NT2/D1 (cell line): ENCODE measurements at regions not wholly inside any gene's neighbourhood (a gene's known extent, or its start where the extent isn't known, plus 50 kb on each side); places are given as distances from the start of the nearest gene placed in this dataset.

Experiments
- DNase-seq: peaks from one replicate; pipeline ENCODE4 v3.0.0-alpha.2; 2011; ENCODE audit warnings: low read depth, low spot score
- H3K27me3 ChIP-seq: 2 replicates; pipeline ENCODE4 v1.6.0; 2011; ENCODE audit warnings: mild to moderate bottlenecking; ENCODE audit not compliant: insufficient read length, insufficient read depth
- H3K36me3 ChIP-seq: 2 replicates; pipeline ENCODE4 v1.6.1; 2011; ENCODE audit warnings: mild to moderate bottlenecking, low read length, mixed read lengths; ENCODE audit not compliant: insufficient read depth, insufficient read length
- H3K4me1 ChIP-seq: 2 replicates; pipeline ENCODE4 v1.5.1; 2011; ENCODE audit not compliant: insufficient read depth, insufficient read length
- H3K4me3 ChIP-seq: 2 replicates; pipeline ENCODE4 v1.5.1; 2011; ENCODE audit warnings: low read depth; ENCODE audit not compliant: insufficient read length
- H3K9ac ChIP-seq: 2 replicates; pipeline ENCODE4 v1.6.0; 2011; ENCODE audit warnings: low read depth; ENCODE audit not compliant: insufficient read length
- H3K9me3 ChIP-seq: 2 replicates; pipeline ENCODE4 v1.5.1; 2011; ENCODE audit warnings: mild to moderate bottlenecking, low read length; ENCODE audit not compliant: insufficient read depth
- SUZ12 ChIP-seq: IDR thresholded peaks from 2 replicates; pipeline ENCODE4 v1.6.1; 2011; ENCODE audit not compliant: insufficient read length, insufficient read depth; ENCODE audit errors: extremely low read depth
- YY1 ChIP-seq: IDR thresholded peaks from 2 replicates; pipeline ENCODE4 v1.6.1; 2011; ENCODE audit not compliant: insufficient read length, insufficient read depth
- ZNF274 ChIP-seq: IDR thresholded peaks from 2 replicates; pipeline ENCODE4 v1.6.1; 2011; ENCODE audit warnings: mild to moderate bottlenecking, low read depth, low read length

DNA sequence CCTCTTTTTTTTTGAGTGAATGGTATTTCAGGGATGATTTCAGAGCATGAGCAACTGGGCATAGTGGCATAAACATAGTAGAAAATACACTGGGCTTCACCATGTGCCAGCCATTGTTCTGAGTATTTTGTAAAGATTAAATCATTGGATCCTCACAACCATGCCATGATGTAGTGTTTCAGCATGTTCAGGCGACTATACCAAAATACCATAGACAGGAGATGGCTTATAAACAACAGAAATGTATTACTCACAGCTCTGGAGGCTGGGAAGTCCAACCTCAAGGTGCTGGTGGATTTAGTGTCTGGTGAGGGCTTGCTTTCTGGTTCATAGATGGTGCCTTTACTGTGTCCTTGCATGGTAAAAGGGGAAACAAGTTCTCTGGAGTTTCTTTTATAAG, 101.5 kb upstream of the KL start:
- H3K27me3 ChIP-seq = no peaks in the 10 kb centered on the region
- H3K36me3 ChIP-seq = no peaks in the 10 kb centered on the region
- H3K9me3 ChIP-seq = no peaks in the 10 kb centered on the region
- H3K4me1 ChIP-seq = no peaks in the 10 kb centered on the region
- H3K9ac ChIP-seq = no peak overlapping the region
- no peak overlapping the region for H3K4me3 ChIP-seq
- no peak for TF ChIP-seq YY1
- no peak for TF ChIP-seq SUZ12
- TF ChIP-seq ZNF274 = no peak
- DNase-seq = no peak

DNA sequence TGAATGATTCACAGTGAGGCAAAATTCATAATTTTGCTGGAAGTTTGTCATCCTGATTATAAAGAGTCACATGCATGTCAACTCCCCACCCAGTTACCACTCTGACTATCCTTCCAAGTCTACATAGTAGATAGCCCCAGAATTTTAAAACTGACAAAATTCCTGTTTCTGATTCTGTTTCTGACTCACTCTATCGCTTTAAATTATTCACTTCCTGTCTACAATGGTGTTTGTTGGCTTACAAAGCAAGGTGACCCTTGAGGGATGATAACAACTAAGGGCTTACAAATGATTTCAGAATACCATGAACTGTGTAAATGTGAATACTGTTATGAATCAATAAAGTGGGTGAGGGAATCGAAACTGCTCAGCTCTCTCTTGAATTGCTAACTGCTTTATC, 98.7 kb upstream of the KL start:
- H3K36me3 ChIP-seq = no peaks in the 10 kb centered on the region
- no peak overlapping the region for H3K4me3 ChIP-seq
- no peak for TF ChIP-seq ZNF274
- no peak for TF ChIP-seq YY1
- TF ChIP-seq SUZ12 = no peak
- no peaks in the 10 kb centered on the region for H3K9me3 ChIP-seq
- no peak overlapping the region for H3K9ac ChIP-seq
- H3K4me1 ChIP-seq = no peaks in the 10 kb centered on the region
- no peaks in the 10 kb centered on the region for H3K27me3 ChIP-seq
- no peak for DNase-seq

DNA sequence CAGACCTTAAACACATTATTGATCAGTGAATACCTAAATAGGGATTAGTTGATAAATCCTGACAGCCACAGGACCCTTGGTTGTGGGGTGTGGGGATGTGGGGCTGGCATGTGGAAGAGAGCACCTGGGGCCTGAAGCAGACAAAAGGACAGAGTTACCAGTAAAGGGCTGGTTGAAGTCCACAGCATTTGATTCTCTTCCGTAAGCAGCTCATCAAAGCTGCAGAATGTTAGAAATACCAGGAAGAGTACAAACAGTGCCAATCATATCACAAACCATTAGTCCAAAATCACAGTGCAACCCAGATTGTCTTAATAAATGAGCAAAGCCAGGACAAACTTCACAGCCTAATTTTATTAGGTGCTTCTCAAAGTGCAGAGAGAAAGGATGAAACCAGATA, 92.5 kb upstream of the KL start:
- no peak overlapping the region for H3K9ac ChIP-seq
- no peak for TF ChIP-seq ZNF274
- no peak for TF ChIP-seq YY1
- no peak for TF ChIP-seq SUZ12
- H3K36me3 ChIP-seq = no peaks in the 10 kb centered on the region
- H3K9me3 ChIP-seq = no peaks in the 10 kb centered on the region
- no peak for DNase-seq
- no peaks in the 10 kb centered on the region for H3K27me3 ChIP-seq
- H3K4me3 ChIP-seq = no peak overlapping the region
- no peaks in the 10 kb centered on the region for H3K4me1 ChIP-seq

GRCh38 chr13:32924886-32925285, 91.3 kb upstream of the KL start:
- TF ChIP-seq SUZ12 = no peak
- TF ChIP-seq ZNF274 = no peak
- no peak for TF ChIP-seq YY1
- H3K4me1 ChIP-seq = no peaks in the 10 kb centered on the region
- no peak overlapping the region for H3K4me3 ChIP-seq
- no peaks in the 10 kb centered on the region for H3K9me3 ChIP-seq
- H3K9ac ChIP-seq = no peak overlapping the region
- no peak for DNase-seq
- no peaks in the 10 kb centered on the region for H3K36me3 ChIP-seq
- H3K27me3 ChIP-seq = no peaks in the 10 kb centered on the region

DNA sequence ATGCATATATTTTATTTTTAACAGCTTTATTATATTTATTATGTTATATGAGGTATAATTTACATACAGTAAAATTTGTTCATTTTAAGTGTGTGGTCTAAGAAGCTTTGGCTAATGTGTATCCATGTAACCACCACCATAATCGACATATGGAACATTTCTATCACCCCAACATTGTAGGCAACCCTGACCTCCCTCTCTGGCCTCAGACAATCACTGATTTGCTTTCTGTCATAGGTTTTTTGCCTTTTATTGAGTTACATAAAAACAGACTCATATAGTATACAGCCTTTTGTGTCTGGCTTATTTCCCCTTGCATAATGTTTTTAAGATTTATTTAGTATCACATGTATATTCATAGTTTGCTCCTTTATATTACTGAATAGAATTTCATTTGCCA, 90.7 kb upstream of the KL start:
- Histone ChIP-seq H3K9me3 (no peaks in the 10 kb centered on the region), H3K4me1 (no peaks in the 10 kb centered on the region), H3K4me3 (no peak overlapping the region), H3K36me3 (no peaks in the 10 kb centered on the region), H3K27me3 (no peaks in the 10 kb centered on the region), H3K9ac (no peak overlapping the region)
- TF ChIP-seq YY1 = no peak
- no peak for TF ChIP-seq ZNF274
- no peak for TF ChIP-seq SUZ12
- no peak for DNase-seq

DNA sequence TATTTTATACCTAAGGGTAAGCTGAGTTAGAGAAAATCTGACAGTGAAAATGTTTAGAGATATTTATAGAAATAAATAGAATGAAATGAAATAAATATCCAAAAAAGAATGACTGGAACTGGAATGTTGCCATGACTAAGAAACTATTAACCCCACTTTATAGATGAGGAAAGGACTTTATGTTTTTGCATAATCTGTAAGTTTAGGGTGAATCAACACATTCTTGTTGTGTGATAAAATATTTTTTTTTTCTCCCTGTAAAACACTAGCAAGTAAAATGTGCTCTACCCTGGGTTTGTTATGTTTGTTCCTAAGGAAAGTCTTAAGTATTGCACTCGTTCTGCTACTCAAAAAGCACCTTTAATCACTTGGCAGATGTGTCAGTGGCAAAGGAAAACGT, 83.8 kb upstream of the KL start:
- no peak for TF ChIP-seq YY1
- TF ChIP-seq ZNF274 = no peak
- TF ChIP-seq SUZ12 = no peak
- H3K27me3 ChIP-seq = no peaks in the 10 kb centered on the region
- no peak overlapping the region for H3K9ac ChIP-seq
- H3K36me3 ChIP-seq = no peaks in the 10 kb centered on the region
- no peaks in the 10 kb centered on the region for H3K9me3 ChIP-seq
- no peak for DNase-seq
- H3K4me3 ChIP-seq = no peak overlapping the region
- H3K4me1 ChIP-seq = no peaks in the 10 kb centered on the region

- Histone ChIP-seq H3K9me3 (peaks cover 4% of the 10 kb centered on the region; the same call in 1 of the 2 replicates), H3K36me3 (no peaks in the 10 kb centered on the region), H3K27me3 (no peaks in the 10 kb centered on the region), H3K9ac (no peak overlapping the region), H3K4me1 (no peaks in the 10 kb centered on the region), H3K4me3 (no peak overlapping the region)
- TF ChIP-seq ZNF274 (no peak), YY1 (no peak), SUZ12 (no peak)
- DNase-seq = no peak
Observed at GRCh38 chr13:32936716-32937115, 79.5 kb upstream of the KL start.

- Histone ChIP-seq H3K36me3 (no peaks in the 10 kb centered on the region), H3K4me3 (no peak overlapping the region), H3K9me3 (peaks cover 4% of the 10 kb centered on the region; the same call in 1 of the 2 replicates), H3K27me3 (no peaks in the 10 kb centered on the region), H3K9ac (no peak overlapping the region), H3K4me1 (no peaks in the 10 kb centered on the region)
- no peak for DNase-seq
- TF ChIP-seq SUZ12 = no peak
- TF ChIP-seq YY1 = no peak
- no peak for TF ChIP-seq ZNF274
Observed at GRCh38 chr13:32938314-32938713, 77.9 kb upstream of the KL start.
